K562 (cell line): ENCODE measurements at regions not wholly inside any gene's neighbourhood (a gene's known extent, or its start where the extent isn't known, plus 50 kb on each side); places are given as distances from the start of the nearest gene placed in this dataset.

Experiments
- ATAC-seq: fragments of 200-7000 bp; cut with Tn5 transposase; 3 replicates; pipeline ENCODE4 v1.9.1; 2020; ENCODE audit warnings: moderate library complexity
- BruUV-seq: library from RNA; stranded (reverse); fragments of 400-500 nt; replicated peaks from 2 replicates; lab custom pipeline; 2021; lab: Mats Ljungman, UMichigan
- CTCF ChIA-PET: fragments of 300-600 bp; formaldehyde crosslinking; extraction: SDS; loops from one replicate; lab custom pipeline; 2021; ENCODE audit warnings: low intra/inter-chr PET ratio; lab: Yijun Ruan, JAX
- POLR2A ChIA-PET: fragments of 300-600, 350-650 bp; sonication (Branson Sonifier 250); formaldehyde crosslinking; extraction: SDS; loops from one replicate; lab custom pipeline; 2021; ENCODE audit warnings: antibody characterized with exemption, inconsistent platforms; lab: Yijun Ruan, JAX
- DNase-seq, 4 experiments: peaks; one replicate each; pipeline versions ENCODE4 v3.0.0 to v3.0.0-alpha.2; 2011 to 2018; ENCODE audit warnings: low spot score in 3 of 4, mixed read lengths in 3 of 4; ENCODE audit errors: extremely low read depth in 1 of 4
- FAIRE-seq: peaks from 2 replicates; lab custom pipeline; 2011; peaks lifted over from hg19 to GRCh38; lab: Jason Lieb, UNC
- H2AFZ ChIP-seq: 2 replicates; pipeline ENCODE4 v1.6.0; 2011; ENCODE audit warnings: low read depth, low read length, control low read depth, inconsistent platforms
- H3K27ac ChIP-seq: fragments of 200-600 bp; 3 replicates; pipeline ENCODE4 v1.8.0; 2011; ENCODE audit warnings: low read depth, mild to moderate bottlenecking, control low read depth, inconsistent platforms, low read length, moderate library complexity, mixed read lengths; ENCODE audit errors: extremely low read depth
- H3K27me3 ChIP-seq, 2 experiments: fragments of 300-600 bp in 1 of 2; 2 replicates in 1 of 2; 3 replicates in 1 of 2; pipeline versions ENCODE4 v1.6.0 to v1.8.0; 2011; ENCODE audit warnings: inconsistent platforms in 2 of 2, low read length in 2 of 2, mild to moderate bottlenecking in 1 of 2, mixed read lengths in 1 of 2, moderate library complexity in 1 of 2; ENCODE audit not compliant: control insufficient read depth in 2 of 2, insufficient read depth in 2 of 2
- H3K36me3 ChIP-seq: fragments of 300-600 bp; 3 replicates; pipeline ENCODE4 v1.8.0; 2011; ENCODE audit warnings: mild to moderate bottlenecking, low read length, inconsistent platforms; ENCODE audit not compliant: control insufficient read depth, insufficient read depth
- H3K4me1 ChIP-seq, 2 experiments: fragments of 200-600 bp in 1 of 2; replicated peaks in 1 of 2; 2 replicates in 1 of 2; 3 replicates in 1 of 2; pipeline versions ENCODE4 v1.5.1 to v1.8.0; 2011; ENCODE audit warnings: inconsistent platforms in 2 of 2, low read length in 2 of 2, mild to moderate bottlenecking in 1 of 2, mixed read lengths in 1 of 2, moderate library complexity in 1 of 2; ENCODE audit not compliant: control insufficient read depth in 2 of 2, insufficient read depth in 2 of 2
- H3K4me2 ChIP-seq: 2 replicates; pipeline ENCODE4 v1.6.1; 2011; ENCODE audit warnings: low read length, control low read depth, inconsistent platforms, mixed read lengths; ENCODE audit not compliant: insufficient read depth
- H3K4me3 ChIP-seq: fragments of 200-600 bp; sonication (generic), shearing (Covaris generic); 2 replicates; pipeline ENCODE4 v1.5.1; 2016; ENCODE audit warnings: control low read depth, inconsistent platforms
- H3K79me2 ChIP-seq: fragments of 200-600 bp; 3 replicates; pipeline ENCODE4 v1.8.0; 2011; ENCODE audit warnings: low read length, inconsistent platforms; ENCODE audit not compliant: control insufficient read depth, insufficient read depth
- H3K9ac ChIP-seq, 2 experiments: 2 replicates each; pipeline versions ENCODE4 v1.6.0 to v1.6.1; 2011; ENCODE audit warnings: low read depth in 2 of 2, low read length in 2 of 2, control low read depth in 1 of 2, inconsistent platforms in 1 of 2, mild to moderate bottlenecking in 1 of 2, mixed read lengths in 1 of 2; ENCODE audit not compliant: insufficient read depth in 1 of 2
- H3K9me1 ChIP-seq: one replicate; pipeline ENCODE4 v1.6.0; 2011; ENCODE audit warnings: inconsistent platforms, mild to moderate bottlenecking, low read length, moderate library complexity; ENCODE audit not compliant: control insufficient read depth, insufficient read depth
- H3K9me3 ChIP-seq: replicated peaks from 2 replicates; pipeline ENCODE4 v1.5.1; 2011; ENCODE audit warnings: low read depth, low read length, inconsistent platforms; ENCODE audit not compliant: control insufficient read depth, insufficient read depth
- H4K20me1 ChIP-seq: replicated peaks from 2 replicates; pipeline ENCODE4 v1.6.1; 2011; ENCODE audit warnings: low read length, inconsistent platforms, mixed read lengths; ENCODE audit not compliant: control insufficient read depth, insufficient read depth
- BRF1 ChIP-seq: IDR thresholded peaks from 3 replicates; pipeline ENCODE4 v1.6.1; 2011; ENCODE audit warnings: borderline replicate concordance, mild to moderate bottlenecking; ENCODE audit not compliant: insufficient read length; ENCODE audit errors: extremely low read depth
- ESRRB ChIP-seq: fragments of 250-450 bp; sonication (Bioruptor Pico); IDR thresholded peaks from 2 replicates; pipeline ENCODE4 v1.5.0; 2020; ENCODE audit warnings: mild to moderate bottlenecking, moderate library complexity, borderline replicate concordance
- HMBOX1 ChIP-seq: sonication (generic); IDR thresholded peaks from 2 replicates; pipeline ENCODE4 v1.6.1; 2016
- HSF4 ChIP-seq: fragments of 250-450 bp; sonication (Bioruptor Pico); IDR thresholded peaks from 2 replicates; pipeline ENCODE4 v2.1.2; 2022; ENCODE audit warnings: mild to moderate bottlenecking, moderate library complexity, borderline replicate concordance
- MAZ ChIP-seq, 2 experiments: fragments of 450-650 bp in 1 of 2; sonication (generic) in 1 of 2; formaldehyde crosslinking; IDR thresholded peaks in 1 of 2; conservative IDR thresholded peaks in 1 of 2; 2 replicates each; pipeline versions ENCODE4 v1.4.0 to v1.5.0; 2020; ENCODE audit warnings: mild to moderate bottlenecking in 1 of 2, missing genetic modification reagents in 1 of 2
- MIER1 ChIP-seq: fragments of 450-650 bp; IDR thresholded peaks from 2 replicates; pipeline ENCODE4 v1.6.1; 2016; ENCODE audit warnings: antibody characterized with exemption, mild to moderate bottlenecking, low read depth
- RBBP5 ChIP-seq: fragments of 200-600 bp; sonication (generic); IDR thresholded peaks from 2 replicates; pipeline ENCODE4 v1.6.1; 2012; ENCODE audit warnings: borderline replicate concordance, mild to moderate bottlenecking, low read length, control low read depth, inconsistent platforms; ENCODE audit not compliant: insufficient read depth, poor library complexity, severe bottlenecking
- RBM34 ChIP-seq: fragments of 200-400 bp; formaldehyde crosslinking; IDR thresholded peaks from 2 replicates; pipeline ENCODE4 v1.6.1; 2018; ENCODE audit warnings: low read length, borderline replicate concordance; ENCODE audit not compliant: insufficient read depth
- STAT5B ChIP-seq: fragments of 250-450 bp; sonication (Bioruptor Pico); IDR thresholded peaks from 2 replicates; pipeline ENCODE4 v1.8.0; 2021; ENCODE audit warnings: mild to moderate bottlenecking, inconsistent platforms
- TEAD2 ChIP-seq: fragments of 450-650 bp; IDR thresholded peaks from 2 replicates; pipeline ENCODE4 v1.6.1; 2016; ENCODE audit warnings: missing genetic modification characterization, control low read depth, missing compliant biosample characterization
- TEAD4 ChIP-seq, 2 experiments: sonication (generic) in 1 of 2; formaldehyde crosslinking in 1 of 2; IDR thresholded peaks; 2 replicates each; pipeline versions ENCODE4 v1.6.1 to v1.8.0; 2012 to 2022; ENCODE audit warnings: borderline replicate concordance in 1 of 2, inconsistent platforms in 1 of 2, low read length in 1 of 2, mild to moderate bottlenecking in 1 of 2, missing genetic modification reagents in 1 of 2
- ZBTB43 ChIP-seq: sonication (generic); formaldehyde crosslinking; IDR thresholded peaks from 2 replicates; pipeline ENCODE4 v1.8.0; 2023; ENCODE audit warnings: mild to moderate bottlenecking, missing genetic modification reagents
- ZFP30 ChIP-seq: fragments of 250-450 bp; sonication (Bioruptor Pico); IDR thresholded peaks from 2 replicates; pipeline ENCODE4 v1.8.0; 2022; ENCODE audit warnings: moderate library complexity, mild to moderate bottlenecking, inconsistent platforms, borderline replicate concordance
- ZNF133 ChIP-seq: fragments of 250-450 bp; sonication (Bioruptor Pico); IDR thresholded peaks from 2 replicates; pipeline ENCODE4 v1.4.0; 2020; ENCODE audit warnings: mild to moderate bottlenecking
- ZNF143 ChIP-seq: sonication (generic); formaldehyde crosslinking; IDR thresholded peaks from 2 replicates; pipeline ENCODE4 v1.9.0; 2022; ENCODE audit warnings: mild to moderate bottlenecking, missing genetic modification reagents
- ZNF197 ChIP-seq: fragments of 200-800 bp; sonication (Bioruptor generic); IDR thresholded peaks from 2 replicates; pipeline ENCODE4 v1.6.1; 2016; ENCODE audit warnings: low read depth, missing genetic modification characterization, missing compliant biosample characterization
- ZNF263 ChIP-seq: sonication (generic); formaldehyde crosslinking; IDR thresholded peaks from 2 replicates; pipeline ENCODE4 v1.8.0; 2022; ENCODE audit warnings: mild to moderate bottlenecking, missing genetic modification reagents, borderline replicate concordance
- ZNF518B ChIP-seq: fragments of 250-450 bp; sonication (Bioruptor Pico); IDR thresholded peaks from 2 replicates; pipeline ENCODE4 v1.5.0; 2021; ENCODE audit warnings: mild to moderate bottlenecking, moderate library complexity
- whole genome bisulfite sequencing: fragments of 100-300 bp; shearing (Covaris generic); methylation state at CpG from one replicate; pipeline ENCODE4 v1.1.6; 2016; ENCODE audit warnings: low coverage, mixed read lengths; ENCODE audit not compliant: insufficient coverage; ENCODE audit errors: missing lambda C conversion rate; 5-methylcytosine and 5-hydroxymethylcytosine counted together
- in situ Hi-C: fragments of 300-500 bp; cut with MboI; formaldehyde crosslinking; loops from 4 replicates; pipeline ENCODE4 v1.15.0; 2018; ENCODE audit warnings: inconsistent platforms, mixed read lengths
- intact Hi-C: fragments of 100-400 bp; cut with micrococcal nuclease; formaldehyde crosslinking; loops from 2 replicates; pipeline ENCODE4 v1.14.2; 2022

GRCh38 chr9:120153258-120153657 lies 426.7 kb downstream of the CDK5RAP2 start:
- Histone ChIP-seq H3K4me1 (no peaks in the 10 kb centered on the region), H3K4me3 (no peak overlapping the region), H3K79me2 (no peaks in the 10 kb centered on the region), H3K9me3 (no peaks in the 10 kb centered on the region), H3K36me3 (no peaks in the 10 kb centered on the region), H3K9ac (no peak overlapping the region), H2AFZ (no peak overlapping the region), H3K4me2 (no peak overlapping the region), H3K27ac (no peak overlapping the region), H4K20me1 (no peaks in the 10 kb centered on the region), H3K9me1 (no peaks in the 10 kb centered on the region), H3K27me3 (no peaks in the 10 kb centered on the region)
- ChIA-PET CTCF (no interaction called here), POLR2A (no interaction called here)
- DNase-seq (no peak), ATAC-seq (no peak), FAIRE-seq (no peak)
- no TSS peak for BruUV-seq
- 0% methylated on average over 1 of the region's 1 CpG for WGBS
- in situ Hi-C loops (no loop called here), intact Hi-C loops (no loop called here)
- TF ChIP-seq TEAD4 (IDR thresholded peaks at IDR 0.05; ENCODE audit: low read length), result no peak
- no peak for TF ChIP-seq TEAD4 (CRISPR knock-in tag; IDR thresholded peaks at IDR 0.05; ENCODE audit: borderline replicate concordance)
- TF ChIP-seq TEAD2 (tag), result no peak
- no peak for TF ChIP-seq ZNF133 (CRISPR knock-in tag)
- no peak for TF ChIP-seq ZNF197 (CRISPR knock-in tag)
- no peak for TF ChIP-seq ZNF263 (CRISPR knock-in tag)
- TF ChIP-seq RBBP5, result no peak
- TF ChIP-seq MIER1, result no peak
- no peak for TF ChIP-seq ESRRB (CRISPR knock-in tag)
- no peak for TF ChIP-seq ZNF143
- no peak for TF ChIP-seq ZNF518B (CRISPR knock-in tag)
- TF ChIP-seq ZBTB43, result no peak
- no peak for TF ChIP-seq RBM34
- no peak for TF ChIP-seq BRF1
- TF ChIP-seq ZFP30 (CRISPR knock-in tag), result no peak
- no peak for TF ChIP-seq HSF4 (CRISPR knock-in tag)
- TF ChIP-seq MAZ (CRISPR knock-in tag; conservative IDR thresholded peaks at IDR 0.05 in 1 of 2, IDR thresholded peaks at IDR 0.05 in 1 of 2), result no peak
- no peak for TF ChIP-seq HMBOX1
- TF ChIP-seq STAT5B (CRISPR knock-in tag), result no peak
